Osteocyte (in vitro differentiated cells): ENCODE measurements at regions not wholly inside any gene's neighbourhood (a gene's known extent, or its start where the extent isn't known, plus 50 kb on each side); places are given as distances from the start of the nearest gene placed in this dataset.

Experiments
- DNase-seq: peaks from one replicate; pipeline ENCODE4 v3.0.0; 2021; ENCODE audit warnings: mixed read lengths; ENCODE audit not compliant: unreplicated experiment; ENCODE audit errors: extremely low spot score
- H3K27ac Mint-ChIP-seq: one replicate; pipeline ENCODE4 v1.8.0; 2021; ENCODE audit warnings: mild to moderate bottlenecking, mixed read lengths; ENCODE audit not compliant: unreplicated experiment
- H3K27me3 Mint-ChIP-seq: one replicate; pipeline ENCODE4 v1.8.0; 2021; ENCODE audit warnings: mixed read lengths; ENCODE audit not compliant: unreplicated experiment
- H3K36me3 Mint-ChIP-seq: one replicate; pipeline ENCODE4 v1.8.0; 2021; ENCODE audit warnings: mixed read lengths; ENCODE audit not compliant: unreplicated experiment
- H3K4me1 Mint-ChIP-seq: one replicate; pipeline ENCODE4 v1.8.0; 2021; ENCODE audit warnings: mixed read lengths; ENCODE audit not compliant: unreplicated experiment
- H3K4me3 Mint-ChIP-seq: one replicate; pipeline ENCODE4 v1.8.0; 2021; ENCODE audit warnings: mild to moderate bottlenecking, moderate library complexity, mixed read lengths; ENCODE audit not compliant: unreplicated experiment
- H3K9me3 Mint-ChIP-seq: one replicate; pipeline ENCODE4 v1.8.0; 2021; ENCODE audit warnings: mixed read lengths; ENCODE audit not compliant: unreplicated experiment
- TF ChIP-seq, protein P1 (sequence below): fragments of 200-600 bp; sonication (generic); IDR thresholded peaks from 2 replicates; pipeline ENCODE4 v1.5.0; 2021; ENCODE audit warnings: antibody characterized with exemption, mild to moderate bottlenecking, moderate library complexity

DNA sequence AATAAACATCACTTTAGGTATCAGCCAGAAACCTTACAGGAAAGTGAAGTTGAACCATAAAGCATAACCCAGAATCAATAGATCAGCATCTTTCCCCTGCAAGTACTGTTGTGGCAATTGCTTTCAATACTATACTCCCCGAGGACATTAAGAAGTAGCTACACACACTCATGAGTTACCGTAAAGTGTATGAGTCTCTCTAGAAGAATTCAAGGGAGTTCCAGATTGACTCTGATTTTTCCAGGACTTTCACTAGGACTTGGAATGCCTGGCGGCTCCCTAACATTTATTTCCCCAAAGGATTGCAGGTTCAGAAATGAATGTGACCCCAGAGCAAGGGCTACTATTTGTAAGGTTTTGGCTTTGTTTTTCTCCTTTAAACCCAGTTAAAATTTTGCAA, 465.4 kb upstream of the MDGA2 start:
- no peak overlapping the region for H3K27ac Mint-ChIP-seq
- H3K4me3 Mint-ChIP-seq, result no peak overlapping the region
- TF ChIP-seq, protein P1, sequence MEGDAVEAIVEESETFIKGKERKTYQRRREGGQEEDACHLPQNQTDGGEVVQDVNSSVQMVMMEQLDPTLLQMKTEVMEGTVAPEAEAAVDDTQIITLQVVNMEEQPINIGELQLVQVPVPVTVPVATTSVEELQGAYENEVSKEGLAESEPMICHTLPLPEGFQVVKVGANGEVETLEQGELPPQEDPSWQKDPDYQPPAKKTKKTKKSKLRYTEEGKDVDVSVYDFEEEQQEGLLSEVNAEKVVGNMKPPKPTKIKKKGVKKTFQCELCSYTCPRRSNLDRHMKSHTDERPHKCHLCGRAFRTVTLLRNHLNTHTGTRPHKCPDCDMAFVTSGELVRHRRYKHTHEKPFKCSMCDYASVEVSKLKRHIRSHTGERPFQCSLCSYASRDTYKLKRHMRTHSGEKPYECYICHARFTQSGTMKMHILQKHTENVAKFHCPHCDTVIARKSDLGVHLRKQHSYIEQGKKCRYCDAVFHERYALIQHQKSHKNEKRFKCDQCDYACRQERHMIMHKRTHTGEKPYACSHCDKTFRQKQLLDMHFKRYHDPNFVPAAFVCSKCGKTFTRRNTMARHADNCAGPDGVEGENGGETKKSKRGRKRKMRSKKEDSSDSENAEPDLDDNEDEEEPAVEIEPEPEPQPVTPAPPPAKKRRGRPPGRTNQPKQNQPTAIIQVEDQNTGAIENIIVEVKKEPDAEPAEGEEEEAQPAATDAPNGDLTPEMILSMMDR, result no peak
- no peak for DNase-seq
- H3K36me3 Mint-ChIP-seq, result no peaks in the 10 kb centered on the region
- no peaks in the 10 kb centered on the region for H3K9me3 Mint-ChIP-seq
- H3K4me1 Mint-ChIP-seq, result no peaks in the 10 kb centered on the region
- no peaks in the 10 kb centered on the region for H3K27me3 Mint-ChIP-seq

DNA sequence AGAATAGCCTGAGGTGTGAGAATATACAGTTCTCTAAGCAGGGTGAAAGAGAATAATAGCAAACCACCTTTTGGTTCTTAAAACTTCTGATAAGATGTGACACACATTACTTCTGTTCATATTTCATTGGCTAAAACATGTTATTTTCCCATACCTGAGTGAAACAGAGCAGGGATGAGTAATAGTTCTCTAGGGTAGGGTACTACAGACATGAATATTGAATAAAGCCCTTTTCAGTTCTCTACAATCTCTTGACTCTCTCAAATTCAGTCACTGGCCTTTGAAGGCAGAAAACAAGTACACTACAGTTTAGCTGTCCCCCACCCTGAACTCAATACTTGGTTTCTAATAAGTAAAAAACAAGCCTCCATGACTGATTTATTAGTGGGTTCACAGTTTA, 454.1 kb upstream of the MDGA2 start:
- H3K4me1 Mint-ChIP-seq, result no peaks in the 10 kb centered on the region
- DNase-seq, result no peak
- no peaks in the 10 kb centered on the region for H3K9me3 Mint-ChIP-seq
- H3K36me3 Mint-ChIP-seq, result no peaks in the 10 kb centered on the region
- no peak overlapping the region for H3K27ac Mint-ChIP-seq
- TF ChIP-seq, protein P1, result no peak
- H3K27me3 Mint-ChIP-seq, result no peaks in the 10 kb centered on the region
- no peak overlapping the region for H3K4me3 Mint-ChIP-seq

- Mint-ChIP-seq H3K4me3 (no peak overlapping the region), H3K9me3 (no peaks in the 10 kb centered on the region), H3K36me3 (no peaks in the 10 kb centered on the region), H3K4me1 (no peaks in the 10 kb centered on the region), H3K27me3 (no peaks in the 10 kb centered on the region), H3K27ac (no peak overlapping the region)
- TF ChIP-seq, protein P1, result no peak
- DNase-seq, result no peak
Observed at GRCh38 chr14:48127674-48128073, 452.3 kb upstream of the MDGA2 start.

GRCh38 chr14:48125654-48126053, 450.2 kb upstream of the MDGA2 start:
- H3K9me3 Mint-ChIP-seq, result no peaks in the 10 kb centered on the region
- H3K27ac Mint-ChIP-seq, result no peak overlapping the region
- no peak for DNase-seq
- no peaks in the 10 kb centered on the region for H3K36me3 Mint-ChIP-seq
- no peaks in the 10 kb centered on the region for H3K27me3 Mint-ChIP-seq
- TF ChIP-seq, protein P1, result no peak
- no peak overlapping the region for H3K4me3 Mint-ChIP-seq
- no peaks in the 10 kb centered on the region for H3K4me1 Mint-ChIP-seq

- H3K9me3 Mint-ChIP-seq, result no peaks in the 10 kb centered on the region
- no peaks in the 10 kb centered on the region for H3K36me3 Mint-ChIP-seq
- H3K4me1 Mint-ChIP-seq, result no peaks in the 10 kb centered on the region
- no peak for DNase-seq
- no peak overlapping the region for H3K27ac Mint-ChIP-seq
- no peak overlapping the region for H3K4me3 Mint-ChIP-seq
- TF ChIP-seq, protein P1, result no peak
- no peaks in the 10 kb centered on the region for H3K27me3 Mint-ChIP-seq
Observed at GRCh38 chr14:48113713-48114112, 438.3 kb upstream of the MDGA2 start.
